ENCODE measurements at regions not wholly inside any gene's neighbourhood (a gene's known extent, or its start where the extent isn't known, plus 50 kb on each side); places are given as distances from the start of the nearest gene placed in this dataset.
"Not testable (repeated sequence)": the region's sequence is repeated elsewhere in the genome, so short reads cannot be mapped to it uniquely, and the experiment has no call there.

- no peak for DNase-seq (ENCODE audit: low read depth)
- no peak for TF ChIP-seq CTCF (conservative IDR thresholded peaks at IDR 0.05; ENCODE audit: control insufficient read depth, insufficient read depth, low read depth, low read length)
- H3K4me3 ChIP-seq (ENCODE audit: control insufficient read depth, low read depth, low read length), result no peak overlapping the region
These were observed 212.5 kb upstream of the HAAO start for GRCh38 chr2:43004879-43005244.

- not testable (repeated sequence) for H3K4me3 ChIP-seq (ENCODE audit: control insufficient read depth, low read depth, low read length); DNase-seq (ENCODE audit: low read depth)
These were observed 211.9 kb upstream of the HAAO start for GRCh38 chr2:43004126-43004865.

GRCh38 chr2:43003702-43004101, 211.3 kb upstream of the HAAO start:
- no peak for DNase-seq (ENCODE audit: low read depth)
- no peak for TF ChIP-seq CTCF (conservative IDR thresholded peaks at IDR 0.05; ENCODE audit: control insufficient read depth, insufficient read depth, low read depth, low read length)
- no peak overlapping the region for H3K4me3 ChIP-seq (ENCODE audit: control insufficient read depth, low read depth, low read length)

GRCh38 chr2:43001787-43002468, 209.5 kb upstream of the HAAO start:
- no peak for DNase-seq (ENCODE audit: low read depth)
- no peak for TF ChIP-seq CTCF (conservative IDR thresholded peaks at IDR 0.05; ENCODE audit: control insufficient read depth, insufficient read depth, low read depth, low read length)
- no peak overlapping the region for H3K4me3 ChIP-seq (ENCODE audit: control insufficient read depth, low read depth, low read length)

GRCh38 chr2:43001055-43001378, 208.6 kb upstream of the HAAO start:
- no peak for TF ChIP-seq CTCF (conservative IDR thresholded peaks at IDR 0.05; ENCODE audit: control insufficient read depth, insufficient read depth, low read depth, low read length)
- H3K4me3 ChIP-seq (ENCODE audit: control insufficient read depth, low read depth, low read length), result no peak overlapping the region
- DNase-seq (ENCODE audit: low read depth), result no peak

GRCh38 chr2:43000242-43001054, 208.1 kb upstream of the HAAO start:
- no peak for DNase-seq (ENCODE audit: low read depth)
- TF ChIP-seq CTCF (conservative IDR thresholded peaks at IDR 0.05; ENCODE audit: control insufficient read depth, insufficient read depth, low read depth, low read length), result no peak
- H3K4me3 ChIP-seq (ENCODE audit: control insufficient read depth, low read depth, low read length), result no peak overlapping the region

- no peak for TF ChIP-seq CTCF (conservative IDR thresholded peaks at IDR 0.05; ENCODE audit: control insufficient read depth, insufficient read depth, low read depth, low read length)
- H3K4me3 ChIP-seq (ENCODE audit: control insufficient read depth, low read depth, low read length), result no peak overlapping the region
- no peak for DNase-seq (ENCODE audit: low read depth)
These were observed 207.5 kb upstream of the HAAO start for GRCh38 chr2:42999856-43000241.

Measured in fibroblast of mammary gland (primary cell).